ENCODE measurements at regions not wholly inside any gene's neighbourhood (a gene's known extent, or its start where the extent isn't known, plus 50 kb on each side); places are given as distances from the start of the nearest gene placed in this dataset.

DNA sequence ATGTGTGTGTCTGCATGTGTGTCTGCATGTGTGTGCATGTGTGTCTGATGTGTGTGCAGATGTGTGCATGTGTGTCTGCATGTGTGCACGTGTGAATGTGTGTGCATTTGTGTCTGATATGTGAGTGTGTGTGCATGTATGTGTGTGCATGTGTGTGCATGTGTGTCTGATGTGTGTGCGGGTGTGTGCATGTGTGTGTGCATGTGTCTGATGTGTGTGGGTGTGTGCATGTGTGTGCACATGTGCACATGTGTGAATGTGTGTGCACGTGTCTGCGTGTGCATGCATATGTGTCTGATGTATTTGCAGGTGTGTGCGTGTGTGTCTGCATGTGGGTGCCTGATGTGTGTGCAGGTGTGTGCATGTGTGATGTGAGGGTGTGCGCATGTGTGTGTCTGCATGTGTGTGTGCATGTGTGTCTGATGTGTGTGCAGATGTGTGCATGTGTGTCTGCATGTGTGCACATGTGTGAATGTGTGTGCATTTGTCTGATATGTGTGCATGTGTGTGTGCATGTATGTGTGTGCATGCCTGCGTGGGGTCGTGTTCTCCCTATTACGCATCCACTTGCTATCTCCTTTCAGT is 470.1 kb upstream of the HS6ST1 start:
- DNase-seq (ENCODE audit: low spot score) (no peak), ATAC-seq (ENCODE audit: low read depth) (no peak)
- Histone ChIP-seq H3K27me3 (ENCODE audit: insufficient read depth, poor library complexity, severe bottlenecking) (no peaks in the 10 kb centered on the region), H3K4me1 (ENCODE audit: insufficient read depth, poor library complexity, severe bottlenecking) (no peaks in the 10 kb centered on the region), H3K27ac (ENCODE audit: poor library complexity, severe bottlenecking) (no peak overlapping the region), H3K9me3 (ENCODE audit: severe bottlenecking) (no peaks in the 10 kb centered on the region), H3K36me3 (ENCODE audit: low read depth) (no peaks in the 10 kb centered on the region), H3K4me3 (ENCODE audit: severe bottlenecking) (no peak overlapping the region)
- TF ChIP-seq, protein P1, sequence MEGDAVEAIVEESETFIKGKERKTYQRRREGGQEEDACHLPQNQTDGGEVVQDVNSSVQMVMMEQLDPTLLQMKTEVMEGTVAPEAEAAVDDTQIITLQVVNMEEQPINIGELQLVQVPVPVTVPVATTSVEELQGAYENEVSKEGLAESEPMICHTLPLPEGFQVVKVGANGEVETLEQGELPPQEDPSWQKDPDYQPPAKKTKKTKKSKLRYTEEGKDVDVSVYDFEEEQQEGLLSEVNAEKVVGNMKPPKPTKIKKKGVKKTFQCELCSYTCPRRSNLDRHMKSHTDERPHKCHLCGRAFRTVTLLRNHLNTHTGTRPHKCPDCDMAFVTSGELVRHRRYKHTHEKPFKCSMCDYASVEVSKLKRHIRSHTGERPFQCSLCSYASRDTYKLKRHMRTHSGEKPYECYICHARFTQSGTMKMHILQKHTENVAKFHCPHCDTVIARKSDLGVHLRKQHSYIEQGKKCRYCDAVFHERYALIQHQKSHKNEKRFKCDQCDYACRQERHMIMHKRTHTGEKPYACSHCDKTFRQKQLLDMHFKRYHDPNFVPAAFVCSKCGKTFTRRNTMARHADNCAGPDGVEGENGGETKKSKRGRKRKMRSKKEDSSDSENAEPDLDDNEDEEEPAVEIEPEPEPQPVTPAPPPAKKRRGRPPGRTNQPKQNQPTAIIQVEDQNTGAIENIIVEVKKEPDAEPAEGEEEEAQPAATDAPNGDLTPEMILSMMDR (IDR thresholded peaks at IDR 0.05; ENCODE audit: poor library complexity, severe bottlenecking) = no peak

DNA sequence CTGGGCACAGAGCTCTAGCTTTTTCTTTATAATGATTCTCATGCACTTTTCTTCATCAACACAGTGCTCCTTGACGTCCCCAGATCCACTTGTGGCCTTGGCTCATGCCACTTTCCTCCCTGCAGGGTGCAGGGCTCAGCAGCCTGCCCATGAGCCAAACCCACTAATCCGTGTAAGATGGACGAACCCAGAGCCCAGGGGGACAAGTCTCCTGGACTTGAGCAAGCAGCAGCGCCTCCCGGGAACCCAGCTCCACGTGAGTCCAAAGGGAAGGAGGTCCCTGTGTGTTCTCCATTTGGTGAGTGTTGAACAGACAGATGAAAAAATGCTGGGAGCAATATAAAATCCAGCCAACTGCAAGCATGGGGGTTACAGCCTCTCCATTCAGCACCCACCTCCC is 470.6 kb upstream of the HS6ST1 start:
- Histone ChIP-seq H3K27ac (ENCODE audit: poor library complexity, severe bottlenecking) (no peak overlapping the region), H3K27me3 (ENCODE audit: insufficient read depth, poor library complexity, severe bottlenecking) (no peaks in the 10 kb centered on the region), H3K9me3 (ENCODE audit: severe bottlenecking) (no peaks in the 10 kb centered on the region), H3K4me3 (ENCODE audit: severe bottlenecking) (no peak overlapping the region), H3K36me3 (ENCODE audit: low read depth) (no peaks in the 10 kb centered on the region), H3K4me1 (ENCODE audit: insufficient read depth, poor library complexity, severe bottlenecking) (no peaks in the 10 kb centered on the region)
- ATAC-seq (ENCODE audit: low read depth) (no peak), DNase-seq (ENCODE audit: low spot score) (no peak)
- TF ChIP-seq, protein P1 (IDR thresholded peaks at IDR 0.05; ENCODE audit: poor library complexity, severe bottlenecking) = no peak

- TF ChIP-seq, protein P1 (IDR thresholded peaks at IDR 0.05; ENCODE audit: poor library complexity, severe bottlenecking) = no peak
- Histone ChIP-seq H3K36me3 (ENCODE audit: low read depth) (no peaks in the 10 kb centered on the region), H3K4me3 (ENCODE audit: severe bottlenecking) (no peak overlapping the region), H3K4me1 (ENCODE audit: insufficient read depth, poor library complexity, severe bottlenecking) (no peaks in the 10 kb centered on the region), H3K9me3 (ENCODE audit: severe bottlenecking) (no peaks in the 10 kb centered on the region), H3K27me3 (ENCODE audit: insufficient read depth, poor library complexity, severe bottlenecking) (no peaks in the 10 kb centered on the region), H3K27ac (ENCODE audit: poor library complexity, severe bottlenecking) (no peak overlapping the region)
- ATAC-seq (ENCODE audit: low read depth) = no peak
- no peak for DNase-seq (ENCODE audit: low spot score)
Observed at GRCh38 chr2:128789776-128790455, 471.2 kb upstream of the HS6ST1 start.

DNA sequence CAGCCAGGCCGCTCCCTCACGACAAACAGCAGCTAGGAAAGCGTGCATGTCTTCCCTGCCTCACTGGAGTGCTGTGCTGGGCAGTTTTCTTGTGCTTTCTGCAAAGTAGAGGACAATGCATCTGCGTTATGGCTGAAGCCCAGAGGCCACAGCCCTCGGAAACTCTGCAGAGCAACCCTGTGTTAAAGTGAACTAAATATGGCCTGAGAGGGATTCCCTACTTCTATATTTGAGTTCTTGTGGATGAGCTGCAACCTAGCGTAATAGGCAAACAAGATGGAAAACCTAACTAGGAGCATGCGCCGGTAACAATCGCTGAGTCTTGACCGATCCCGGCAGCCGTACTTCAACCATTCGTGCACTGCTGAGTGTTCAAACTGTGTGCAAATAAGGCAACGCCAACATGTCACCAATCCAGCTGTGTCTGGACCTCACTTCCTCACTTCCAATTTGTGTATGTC is 471.9 kb upstream of the HS6ST1 start:
- Histone ChIP-seq H3K27ac (ENCODE audit: poor library complexity, severe bottlenecking) (no peak overlapping the region), H3K27me3 (ENCODE audit: insufficient read depth, poor library complexity, severe bottlenecking) (no peaks in the 10 kb centered on the region), H3K4me3 (ENCODE audit: severe bottlenecking) (no peak overlapping the region), H3K9me3 (ENCODE audit: severe bottlenecking) (no peaks in the 10 kb centered on the region), H3K36me3 (ENCODE audit: low read depth) (no peaks in the 10 kb centered on the region), H3K4me1 (ENCODE audit: insufficient read depth, poor library complexity, severe bottlenecking) (no peaks in the 10 kb centered on the region)
- TF ChIP-seq, protein P1 (IDR thresholded peaks at IDR 0.05; ENCODE audit: poor library complexity, severe bottlenecking) = no peak
- DNase-seq (ENCODE audit: low spot score) = no peak
- no peak for ATAC-seq (ENCODE audit: low read depth)
